ENCODE measurements at regions not wholly inside any gene's neighbourhood (a gene's known extent, or its start where the extent isn't known, plus 50 kb on each side); places are given as distances from the start of the nearest gene placed in this dataset.

DNA sequence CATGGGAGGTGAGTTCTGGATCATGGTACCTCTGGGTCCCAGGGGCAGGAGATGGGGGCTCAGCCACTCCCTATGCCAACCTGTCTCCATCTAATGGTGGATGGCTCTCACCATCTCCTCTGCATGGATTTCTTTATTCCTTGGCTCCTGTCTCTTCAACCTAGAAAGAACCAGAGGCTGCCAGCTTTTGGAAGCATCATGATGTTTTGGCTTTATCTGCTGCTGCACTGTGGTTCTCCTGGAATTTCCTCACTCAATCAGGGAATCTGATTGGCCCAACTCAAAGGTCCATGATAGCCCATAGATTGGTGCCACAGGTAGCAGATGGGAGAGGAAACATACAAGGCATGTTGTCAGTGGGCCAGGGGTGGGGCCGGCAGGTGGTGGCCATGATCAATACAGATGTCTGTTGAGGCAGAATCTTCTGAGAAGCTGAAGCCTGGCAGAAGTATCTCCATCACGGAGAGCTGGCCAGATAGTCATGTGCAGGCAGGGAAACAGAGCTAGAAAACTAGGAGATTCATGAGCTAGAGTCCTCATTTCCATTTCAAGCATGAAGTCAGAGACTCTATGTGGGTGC is 158.2 kb downstream of the MACROH2A1 start:
- peaks cover 78% of the 10 kb centered on the region for H3K4me1 ChIP-seq (ENCODE audit: control insufficient read depth, insufficient read depth, low read length)
- no peak overlapping the region for H3K27ac ChIP-seq (ENCODE audit: low read length)
- no peaks in the 10 kb centered on the region for H3K36me3 ChIP-seq (ENCODE audit: control insufficient read depth in 2 of 2, insufficient read depth in 2 of 2, low read length in 2 of 2)
- no peaks in the 10 kb centered on the region for H3K27me3 ChIP-seq (ENCODE audit: control insufficient read depth in 1 of 2, insufficient read depth in 2 of 2, low read length in 2 of 2)
- no peak overlapping the region for H3K4me3 ChIP-seq (ENCODE audit: low read length in 2 of 2)
- H3K9me3 ChIP-seq (ENCODE audit: control insufficient read depth in 2 of 2, low read length in 2 of 2): no peaks in the 10 kb centered on the region
- H3K9ac ChIP-seq (ENCODE audit: low read length in 2 of 2): no peak overlapping the region

DNA sequence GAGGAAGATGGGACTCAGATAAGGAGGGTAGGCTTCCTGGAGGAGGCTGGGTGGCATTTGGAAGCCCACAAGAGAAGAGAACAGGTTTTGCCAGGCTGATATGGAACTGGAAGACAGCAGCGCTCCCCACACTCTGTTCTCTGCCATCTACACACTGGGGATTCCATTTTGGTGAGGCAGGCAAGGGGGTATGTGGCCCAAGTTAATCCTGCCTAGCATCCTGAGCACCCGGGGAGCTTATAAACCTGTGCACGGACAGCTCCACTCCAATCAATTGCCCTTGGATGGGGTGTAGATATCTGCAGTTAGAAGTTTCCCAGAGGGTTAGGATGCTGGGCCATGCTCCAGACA is 158.8 kb downstream of the MACROH2A1 start:
- H3K4me1 ChIP-seq (ENCODE audit: control insufficient read depth, insufficient read depth, low read length): peaks cover 73% of the 10 kb centered on the region
- H3K27ac ChIP-seq (ENCODE audit: low read length): no peak overlapping the region

GRCh38 chr5:135239453-135240282 is 159.4 kb downstream of the MACROH2A1 start:
- no peak overlapping the region for H3K4me3 ChIP-seq (ENCODE audit: low read length in 2 of 2)
- H3K9ac ChIP-seq (ENCODE audit: low read length in 2 of 2): no peak overlapping the region
- peaks cover 67% of the 10 kb centered on the region for H3K4me1 ChIP-seq (ENCODE audit: control insufficient read depth, insufficient read depth, low read length)
- no peak overlapping the region for H3K27ac ChIP-seq (ENCODE audit: low read length)
- no peaks in the 10 kb centered on the region for H3K27me3 ChIP-seq (ENCODE audit: control insufficient read depth in 1 of 2, insufficient read depth in 2 of 2, low read length in 2 of 2)
- H3K9me3 ChIP-seq (ENCODE audit: control insufficient read depth in 2 of 2, low read length in 2 of 2): no peaks in the 10 kb centered on the region
- no peaks in the 10 kb centered on the region for H3K36me3 ChIP-seq (ENCODE audit: control insufficient read depth in 2 of 2, insufficient read depth in 2 of 2, low read length in 2 of 2)

More for the DNA sequence above, 158.8 kb downstream of the MACROH2A1 start:
- Histone ChIP-seq H3K36me3 (ENCODE audit: control insufficient read depth in 2 of 2, insufficient read depth in 2 of 2, low read length in 2 of 2) (no peaks in the 10 kb centered on the region), H3K4me3 (ENCODE audit: low read length in 2 of 2) (no peak overlapping the region), H3K9me3 (ENCODE audit: control insufficient read depth in 2 of 2, low read length in 2 of 2) (no peaks in the 10 kb centered on the region), H3K27me3 (ENCODE audit: control insufficient read depth in 1 of 2, insufficient read depth in 2 of 2, low read length in 2 of 2) (no peaks in the 10 kb centered on the region), H3K9ac (ENCODE audit: low read length in 2 of 2) (no peak overlapping the region)

- Histone ChIP-seq H3K4me1 (ENCODE audit: control insufficient read depth, insufficient read depth, low read length) (peaks cover 61% of the 10 kb centered on the region), H3K9me3 (ENCODE audit: control insufficient read depth in 2 of 2, low read length in 2 of 2) (no peaks in the 10 kb centered on the region), H3K36me3 (ENCODE audit: control insufficient read depth in 2 of 2, insufficient read depth in 2 of 2, low read length in 2 of 2) (no peaks in the 10 kb centered on the region), H3K27me3 (ENCODE audit: control insufficient read depth in 1 of 2, insufficient read depth in 2 of 2, low read length in 2 of 2) (no peaks in the 10 kb centered on the region), H3K4me3 (ENCODE audit: low read length in 2 of 2) (no peak overlapping the region), H3K9ac (ENCODE audit: low read length in 2 of 2) (no peak overlapping the region), H3K27ac (ENCODE audit: low read length) (no peak overlapping the region)
Measured at GRCh38 chr5:135238622-135239452, 160.2 kb downstream of the MACROH2A1 start.

DNA sequence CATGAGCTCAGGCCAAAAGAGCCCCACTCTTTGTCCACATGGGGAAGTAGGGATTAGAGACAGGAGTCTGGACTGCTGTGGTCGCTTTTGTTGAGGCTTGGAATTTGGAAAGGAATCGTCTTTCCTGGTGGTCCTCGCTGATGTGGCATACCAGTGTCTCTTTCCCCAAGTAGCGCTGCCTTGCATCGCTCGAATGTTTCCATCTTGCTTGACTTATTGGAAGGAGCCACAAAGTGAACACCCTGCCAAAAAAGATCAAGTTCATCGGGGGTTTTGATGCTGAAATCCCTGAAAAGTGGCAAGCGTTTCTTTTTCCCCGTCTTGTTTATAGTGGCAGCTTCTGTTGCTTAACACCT is 161.3 kb downstream of the MACROH2A1 start:
- no peaks in the 10 kb centered on the region for H3K27me3 ChIP-seq (ENCODE audit: control insufficient read depth in 1 of 2, insufficient read depth in 2 of 2, low read length in 2 of 2)
- peaks cover 50% of the 10 kb centered on the region for H3K4me1 ChIP-seq (ENCODE audit: control insufficient read depth, insufficient read depth, low read length)
- H3K9ac ChIP-seq (ENCODE audit: low read length in 2 of 2): no peak overlapping the region
- no peaks in the 10 kb centered on the region for H3K9me3 ChIP-seq (ENCODE audit: control insufficient read depth in 2 of 2, low read length in 2 of 2)
- no peak overlapping the region for H3K27ac ChIP-seq (ENCODE audit: low read length)
- no peak overlapping the region for H3K4me3 ChIP-seq (ENCODE audit: low read length in 2 of 2)
- no peaks in the 10 kb centered on the region for H3K36me3 ChIP-seq (ENCODE audit: control insufficient read depth in 2 of 2, insufficient read depth in 2 of 2, low read length in 2 of 2)

DNA sequence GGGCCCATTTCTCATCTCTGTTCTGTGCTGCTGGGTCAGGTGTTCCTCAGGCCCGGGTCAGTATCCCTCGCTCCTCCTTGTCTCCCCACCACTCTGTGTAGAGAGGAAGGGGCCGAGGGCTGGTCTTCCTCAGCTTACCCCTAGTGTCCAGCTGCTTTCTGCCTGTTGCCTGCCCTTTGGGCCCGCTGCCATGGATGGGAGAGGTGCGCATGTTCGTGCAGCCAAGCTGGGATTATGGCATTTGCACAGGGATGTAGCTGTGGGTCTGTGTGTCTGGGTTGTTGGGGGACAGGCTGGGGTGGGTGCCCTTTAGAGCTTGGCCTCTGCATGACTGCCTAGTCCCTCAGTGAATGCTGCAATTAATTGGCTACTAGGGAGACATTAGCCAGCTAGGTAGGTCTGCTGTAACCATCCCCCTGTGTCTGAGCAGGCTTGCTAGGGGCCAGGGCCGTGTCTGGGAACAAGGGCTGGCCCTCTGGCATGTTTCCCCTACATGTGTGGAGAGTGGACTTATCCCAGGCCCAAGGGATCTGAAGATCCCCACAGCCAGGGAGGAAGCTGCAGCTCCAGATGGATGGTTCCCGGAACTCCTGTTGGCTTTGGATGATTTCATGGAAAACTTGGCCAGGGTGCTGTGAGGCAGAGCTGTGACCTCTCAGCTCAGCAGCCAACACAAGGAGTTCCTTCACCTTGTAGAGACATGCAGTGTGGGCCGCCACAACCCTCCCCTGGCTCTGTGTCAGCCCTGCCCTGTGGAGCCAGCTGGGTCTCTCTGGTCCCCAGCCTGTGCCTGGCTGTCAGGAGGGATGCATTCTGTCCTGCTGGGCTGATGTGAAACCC is 161.9 kb downstream of the MACROH2A1 start:
- Histone ChIP-seq H3K9ac (ENCODE audit: low read length in 2 of 2) (no peak overlapping the region), H3K4me1 (ENCODE audit: control insufficient read depth, insufficient read depth, low read length) (peaks cover 44% of the 10 kb centered on the region), H3K4me3 (ENCODE audit: low read length in 2 of 2) (no peak overlapping the region), H3K27me3 (ENCODE audit: control insufficient read depth in 1 of 2, insufficient read depth in 2 of 2, low read length in 2 of 2) (no peaks in the 10 kb centered on the region), H3K36me3 (ENCODE audit: control insufficient read depth in 2 of 2, insufficient read depth in 2 of 2, low read length in 2 of 2) (no peaks in the 10 kb centered on the region), H3K27ac (ENCODE audit: low read length) (no peak overlapping the region), H3K9me3 (ENCODE audit: control insufficient read depth in 2 of 2, low read length in 2 of 2) (no peaks in the 10 kb centered on the region)

DNA sequence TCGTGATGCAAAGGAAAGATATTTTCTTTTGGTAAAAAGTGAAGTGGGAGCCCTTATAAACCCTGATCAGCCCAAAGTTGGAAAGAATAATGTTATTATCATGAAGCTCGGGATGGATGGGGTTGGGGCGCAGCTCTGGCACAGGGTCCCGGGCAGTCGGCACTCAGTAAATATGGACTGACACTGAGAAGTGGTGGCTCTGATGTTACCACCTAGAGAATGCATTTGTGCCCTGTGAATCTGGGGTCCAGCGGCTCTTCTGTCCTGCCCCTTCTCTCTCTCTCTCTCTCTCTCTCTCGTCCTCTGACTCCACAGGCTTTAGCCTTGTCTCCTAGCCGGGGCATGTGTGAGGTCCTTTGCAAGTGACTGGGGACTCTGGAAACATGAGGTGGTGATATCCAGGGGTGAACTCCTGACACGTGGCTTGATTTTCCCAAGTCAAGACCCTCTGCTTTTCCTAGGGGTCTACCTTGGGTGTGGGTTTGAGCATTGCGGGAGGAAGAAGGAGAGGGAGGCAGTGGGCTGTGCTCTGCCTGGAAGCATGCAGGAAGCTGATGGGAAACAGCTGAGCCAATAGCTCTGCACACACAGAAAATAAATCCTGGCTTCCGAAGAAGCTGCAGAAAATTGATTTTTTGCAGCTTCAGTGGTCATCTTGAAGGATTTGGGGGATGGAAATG is 162.7 kb downstream of the MACROH2A1 start:
- Histone ChIP-seq H3K9me3 (ENCODE audit: control insufficient read depth in 2 of 2, low read length in 2 of 2) (no peaks in the 10 kb centered on the region), H3K4me1 (ENCODE audit: control insufficient read depth, insufficient read depth, low read length) (peaks cover 37% of the 10 kb centered on the region), H3K27me3 (ENCODE audit: control insufficient read depth in 1 of 2, insufficient read depth in 2 of 2, low read length in 2 of 2) (no peaks in the 10 kb centered on the region), H3K4me3 (ENCODE audit: low read length in 2 of 2) (no peak overlapping the region), H3K27ac (ENCODE audit: low read length) (no peak overlapping the region), H3K36me3 (ENCODE audit: control insufficient read depth in 2 of 2, insufficient read depth in 2 of 2, low read length in 2 of 2) (no peaks in the 10 kb centered on the region), H3K9ac (ENCODE audit: low read length in 2 of 2) (no peak overlapping the region)

DNA sequence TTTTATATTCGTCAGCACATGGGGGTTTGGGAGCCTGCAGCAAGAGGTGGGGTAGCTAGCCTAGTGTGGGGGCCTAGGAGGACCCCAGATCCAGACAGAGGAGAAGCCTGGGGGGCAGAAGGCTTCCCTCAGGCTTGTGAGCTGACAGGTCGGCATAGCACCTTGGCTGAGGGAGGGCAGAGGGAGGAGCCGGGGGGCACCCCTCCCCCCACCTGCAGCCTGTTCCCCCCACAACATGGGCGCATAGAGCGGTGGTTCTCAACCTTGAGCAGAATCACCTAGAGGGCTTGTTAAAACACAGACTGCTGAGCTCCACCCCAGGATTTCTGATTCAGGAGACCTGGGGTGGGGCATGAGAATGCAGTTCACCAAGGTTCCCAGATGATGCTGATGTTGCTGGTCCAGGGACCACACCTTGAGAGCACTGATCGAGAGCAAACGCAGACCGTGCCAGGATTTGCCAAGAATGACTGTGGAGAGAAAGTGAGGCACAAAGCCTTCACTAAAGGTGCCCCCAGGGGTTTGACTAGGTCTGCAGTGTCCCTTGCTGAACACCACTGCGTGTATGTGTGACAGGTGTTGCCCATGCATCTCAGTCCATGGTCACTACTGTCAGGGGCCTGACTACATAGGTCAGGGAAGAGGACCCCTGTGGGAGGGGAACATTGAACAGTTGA is 163.3 kb downstream of the MACROH2A1 start:
- no peak overlapping the region for H3K27ac ChIP-seq (ENCODE audit: low read length)

GRCh38 chr5:135234666-135235401 is 164.2 kb downstream of the MACROH2A1 start:
- no peaks in the 10 kb centered on the region for H3K27me3 ChIP-seq (ENCODE audit: control insufficient read depth in 1 of 2, insufficient read depth in 2 of 2, low read length in 2 of 2)
- H3K27ac ChIP-seq (ENCODE audit: low read length): no peak overlapping the region
- no peak overlapping the region for H3K9ac ChIP-seq (ENCODE audit: low read length in 2 of 2)
- no peaks in the 10 kb centered on the region for H3K36me3 ChIP-seq (ENCODE audit: control insufficient read depth in 2 of 2, insufficient read depth in 2 of 2, low read length in 2 of 2)
- H3K9me3 ChIP-seq (ENCODE audit: control insufficient read depth in 2 of 2, low read length in 2 of 2): no peaks in the 10 kb centered on the region
- H3K4me3 ChIP-seq (ENCODE audit: low read length in 2 of 2): no peak overlapping the region
- peaks cover 41% of the 10 kb centered on the region for H3K4me1 ChIP-seq (ENCODE audit: control insufficient read depth, insufficient read depth, low read length)

More for the DNA sequence above, 163.3 kb downstream of the MACROH2A1 start:
- no peak overlapping the region for H3K4me3 ChIP-seq (ENCODE audit: low read length in 2 of 2)
- H3K36me3 ChIP-seq (ENCODE audit: control insufficient read depth in 2 of 2, insufficient read depth in 2 of 2, low read length in 2 of 2): no peaks in the 10 kb centered on the region
- no peak overlapping the region for H3K9ac ChIP-seq (ENCODE audit: low read length in 2 of 2)
- H3K27me3 ChIP-seq (ENCODE audit: control insufficient read depth in 1 of 2, insufficient read depth in 2 of 2, low read length in 2 of 2): no peaks in the 10 kb centered on the region
- H3K4me1 ChIP-seq (ENCODE audit: control insufficient read depth, insufficient read depth, low read length): peaks cover 39% of the 10 kb centered on the region
- no peaks in the 10 kb centered on the region for H3K9me3 ChIP-seq (ENCODE audit: control insufficient read depth in 2 of 2, low read length in 2 of 2)
